Fibroblast of the aortic adventitia (primary cell): ENCODE measurements at regions not wholly inside any gene's neighbourhood (a gene's known extent, or its start where the extent isn't known, plus 50 kb on each side); places are given as distances from the start of the nearest gene placed in this dataset.

Experiments used
- DNase-seq: peaks from one replicate; pipeline ENCODE4 v3.0.0-alpha.2; 2010; ENCODE audit warnings: low read depth
- H3K4me3 ChIP-seq: 2 replicates; pipeline ENCODE4 v1.5.1; 2011; ENCODE audit warnings: low read depth, mild to moderate bottlenecking, control low read depth, low read length, moderate library complexity
- TF ChIP-seq, protein P1 (sequence below): IDR thresholded peaks from 2 replicates; pipeline ENCODE4 v1.5.1; 2011; ENCODE audit warnings: mild to moderate bottlenecking, low read length, control low read depth, inconsistent platforms; ENCODE audit not compliant: insufficient read depth

- no peak overlapping the region for H3K4me3 ChIP-seq
- TF ChIP-seq, protein P1, sequence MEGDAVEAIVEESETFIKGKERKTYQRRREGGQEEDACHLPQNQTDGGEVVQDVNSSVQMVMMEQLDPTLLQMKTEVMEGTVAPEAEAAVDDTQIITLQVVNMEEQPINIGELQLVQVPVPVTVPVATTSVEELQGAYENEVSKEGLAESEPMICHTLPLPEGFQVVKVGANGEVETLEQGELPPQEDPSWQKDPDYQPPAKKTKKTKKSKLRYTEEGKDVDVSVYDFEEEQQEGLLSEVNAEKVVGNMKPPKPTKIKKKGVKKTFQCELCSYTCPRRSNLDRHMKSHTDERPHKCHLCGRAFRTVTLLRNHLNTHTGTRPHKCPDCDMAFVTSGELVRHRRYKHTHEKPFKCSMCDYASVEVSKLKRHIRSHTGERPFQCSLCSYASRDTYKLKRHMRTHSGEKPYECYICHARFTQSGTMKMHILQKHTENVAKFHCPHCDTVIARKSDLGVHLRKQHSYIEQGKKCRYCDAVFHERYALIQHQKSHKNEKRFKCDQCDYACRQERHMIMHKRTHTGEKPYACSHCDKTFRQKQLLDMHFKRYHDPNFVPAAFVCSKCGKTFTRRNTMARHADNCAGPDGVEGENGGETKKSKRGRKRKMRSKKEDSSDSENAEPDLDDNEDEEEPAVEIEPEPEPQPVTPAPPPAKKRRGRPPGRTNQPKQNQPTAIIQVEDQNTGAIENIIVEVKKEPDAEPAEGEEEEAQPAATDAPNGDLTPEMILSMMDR: no peak
- no peak for DNase-seq
Observed at GRCh38 chr3:180335050-180335449, 266.9 kb upstream of the TTC14 start.

DNA sequence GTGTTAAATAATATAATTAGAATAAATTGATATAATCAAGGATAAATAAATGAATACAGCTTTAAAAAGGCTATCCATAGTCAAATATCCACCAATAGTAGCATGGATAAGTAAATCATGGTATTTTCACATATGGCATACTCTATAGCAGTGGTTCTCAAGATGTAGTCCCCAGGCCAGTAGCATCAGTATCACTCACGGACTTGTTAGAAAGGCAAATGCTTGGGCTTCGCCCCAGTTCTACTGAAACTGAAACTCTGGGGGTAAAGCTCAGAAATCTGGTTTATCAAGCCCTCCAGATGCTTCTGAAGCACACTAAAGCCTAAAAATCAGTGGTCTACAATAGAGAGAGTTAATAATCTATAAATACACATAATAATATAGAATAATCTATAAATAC is 261.6 kb upstream of the TTC14 start:
- no peak overlapping the region for H3K4me3 ChIP-seq
- DNase-seq: no peak
- TF ChIP-seq, protein P1: no peak

DNA sequence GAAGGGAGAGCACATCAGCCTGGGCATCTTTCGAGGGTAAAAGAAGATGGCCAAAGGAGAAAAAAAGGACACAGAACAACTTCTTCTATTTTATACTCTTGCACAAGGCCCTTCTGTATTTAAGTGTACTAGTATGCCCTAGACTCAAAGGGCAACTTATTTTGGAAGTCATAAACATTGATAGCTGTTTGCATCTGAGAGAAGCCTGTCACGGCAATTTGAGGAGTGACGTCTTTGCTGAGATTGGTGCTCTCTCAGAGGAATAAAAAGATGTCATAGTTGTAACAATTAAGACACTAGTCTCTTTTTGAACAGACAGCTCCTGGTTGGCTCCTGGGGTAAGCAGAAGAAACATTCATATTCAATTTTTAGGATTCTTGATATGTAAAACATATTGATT is 260.4 kb upstream of the TTC14 start:
- TF ChIP-seq, protein P1: no peak
- no peak for DNase-seq
- H3K4me3 ChIP-seq: no peak overlapping the region

DNA sequence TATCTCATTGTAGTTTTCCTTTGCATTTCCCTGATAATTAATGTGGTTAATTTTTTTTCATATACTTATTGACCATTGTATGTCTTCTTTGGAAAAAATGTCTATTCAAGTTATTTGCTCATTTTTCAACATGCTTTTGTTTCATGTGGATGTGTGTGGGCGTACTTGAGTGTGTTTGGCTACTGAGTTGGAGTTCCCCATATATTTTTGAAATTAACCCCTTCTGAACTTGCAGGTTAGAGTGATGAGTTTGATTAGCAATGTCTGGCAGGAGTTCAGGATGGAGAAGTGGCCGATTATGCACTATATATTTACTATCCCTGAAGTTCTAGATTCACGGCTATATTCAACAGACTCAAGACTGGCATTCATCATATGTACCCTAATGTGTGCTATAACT is 250.4 kb upstream of the TTC14 start:
- H3K4me3 ChIP-seq: no peak overlapping the region
- TF ChIP-seq, protein P1: no peak
- no peak for DNase-seq

DNA sequence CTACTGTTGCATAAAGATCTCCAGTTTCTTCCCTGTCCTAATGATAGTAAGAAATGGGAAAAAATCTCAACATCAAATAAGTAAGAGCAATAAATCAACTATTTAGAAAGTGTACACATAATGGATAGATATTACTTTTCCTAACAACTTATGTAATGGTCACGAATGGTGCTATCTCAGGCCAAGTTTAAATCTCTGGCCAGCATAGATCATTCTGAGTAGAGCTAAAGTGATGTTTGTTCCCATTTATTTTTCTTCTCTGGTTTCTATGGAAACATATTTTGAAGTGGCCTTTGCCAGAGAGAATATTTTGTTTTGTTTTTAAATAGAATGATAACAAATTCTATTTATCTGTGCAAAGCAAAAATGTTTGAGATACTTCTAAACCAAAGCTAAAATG is 249.7 kb upstream of the TTC14 start:
- no peak for DNase-seq
- TF ChIP-seq, protein P1: no peak
- H3K4me3 ChIP-seq: no peak overlapping the region

- H3K4me3 ChIP-seq: no peak overlapping the region
- no peak for DNase-seq
- TF ChIP-seq, protein P1: no peak
Observed at GRCh38 chr3:180354214-180354613, 247.7 kb upstream of the TTC14 start.

- TF ChIP-seq, protein P1: no peak
- no peak overlapping the region for H3K4me3 ChIP-seq
- peak; percentile 54 for DNase-seq
Observed at GRCh38 chr3:180358179-180358578, 243.8 kb upstream of the TTC14 start.
